ENCODE measurements at regions not wholly inside any gene's neighbourhood (a gene's known extent, or its start where the extent isn't known, plus 50 kb on each side); places are given as distances from the start of the nearest gene placed in this dataset.
"Not testable (repeated sequence)": the region's sequence is repeated elsewhere in the genome, so short reads cannot be mapped to it uniquely, and the experiment has no call there.

GRCh38 chr3:103227651-103228050, 792.8 kb downstream of the ZPLD1 start:
- Mint-ChIP-seq H3K36me3 (no peaks in the 10 kb centered on the region), H3K27me3 (ENCODE audit: low read depth in 2 of 2) (no peaks in the 10 kb centered on the region), H3K9me3 (peaks cover 4 to 6% of the 10 kb centered on the region in 2 donors), H3K4me1 (no peaks in the 10 kb centered on the region), H3K27ac (no peak overlapping the region), H3K4me3 (no peak overlapping the region)
- DNase-seq (no peak), ATAC-seq (no peak)
- no peak for TF ChIP-seq CTCF (IDR thresholded peaks at IDR 0.05)
- Histone ChIP-seq H3K9me3 (ENCODE audit: control insufficient read depth, insufficient read depth, low read length) (no peaks in the 10 kb centered on the region), H3K4me1 (ENCODE audit: control insufficient read depth, insufficient read depth, low read length) (no peaks in the 10 kb centered on the region), H3K4me3 (ENCODE audit: low read length) (no peak overlapping the region), H3K36me3 (ENCODE audit: control insufficient read depth, insufficient read depth, low read length) (no peaks in the 10 kb centered on the region), H3K27me3 (ENCODE audit: control insufficient read depth, insufficient read depth, low read length) (no peaks in the 10 kb centered on the region), H3K27ac (ENCODE audit: low read length) (no peak overlapping the region)
- intact Hi-C loops (cut with micrococcal nuclease) = no loop called here
- WGBS (ENCODE audit: insufficient coverage) = no CpG with 5 or more reads among the region's 4 CpGs

GRCh38 chr3:103247459-103247858, 812.6 kb downstream of the ZPLD1 start:
- DNase-seq (no peak), ATAC-seq (no peak)
- H3K36me3 ChIP-seq (ENCODE audit: control insufficient read depth, insufficient read depth, low read length) = no peaks in the 10 kb centered on the region
- no peaks in the 10 kb centered on the region for H3K4me1 Mint-ChIP-seq
- H3K4me1 ChIP-seq (ENCODE audit: control insufficient read depth, insufficient read depth, low read length) = no peaks in the 10 kb centered on the region
- H3K9me3 ChIP-seq (ENCODE audit: control insufficient read depth, insufficient read depth, low read length) = peaks cover 2% of the 10 kb centered on the region
- no peak for TF ChIP-seq CTCF (IDR thresholded peaks at IDR 0.05)
- H3K27me3 ChIP-seq (ENCODE audit: control insufficient read depth, insufficient read depth, low read length) = no peaks in the 10 kb centered on the region
- H3K27ac ChIP-seq (ENCODE audit: low read length) = no peak overlapping the region
- no peak overlapping the region for H3K4me3 Mint-ChIP-seq
- H3K27me3 Mint-ChIP-seq (ENCODE audit: low read depth in 2 of 2) = no peaks in the 10 kb centered on the region
- no peak overlapping the region for H3K27ac Mint-ChIP-seq
- no peaks in the 10 kb centered on the region for H3K36me3 Mint-ChIP-seq
- no peak overlapping the region for H3K4me3 ChIP-seq (ENCODE audit: low read length)
- H3K9me3 Mint-ChIP-seq = peaks cover 5 to 6% of the 10 kb centered on the region in 2 donors
- intact Hi-C loops (cut with micrococcal nuclease) = no loop called here

- intact Hi-C loops (cut with micrococcal nuclease); H3K9me3 Mint-ChIP-seq; ATAC-seq; H3K4me3 Mint-ChIP-seq; H3K4me3 ChIP-seq (ENCODE audit: low read length); H3K27me3 Mint-ChIP-seq (ENCODE audit: low read depth in 2 of 2); H3K9me3 ChIP-seq (ENCODE audit: control insufficient read depth, insufficient read depth, low read length); H3K27me3 ChIP-seq (ENCODE audit: control insufficient read depth, insufficient read depth, low read length); H3K36me3 Mint-ChIP-seq; H3K36me3 ChIP-seq (ENCODE audit: control insufficient read depth, insufficient read depth, low read length); DNase-seq; H3K4me1 ChIP-seq (ENCODE audit: control insufficient read depth, insufficient read depth, low read length); H3K27ac Mint-ChIP-seq; H3K4me1 Mint-ChIP-seq; H3K27ac ChIP-seq (ENCODE audit: low read length): not testable (repeated sequence)
- WGBS (ENCODE audit: insufficient coverage) = 95% methylated on average over 18 of the region's 24 CpGs
Measured at GRCh38 chr3:103254827-103255226, 820.0 kb downstream of the ZPLD1 start.

GRCh38 chr3:103269287-103269686, 834.5 kb downstream of the ZPLD1 start:
- no peaks in the 10 kb centered on the region for H3K27me3 Mint-ChIP-seq (ENCODE audit: low read depth in 2 of 2)
- no peaks in the 10 kb centered on the region for H3K4me1 Mint-ChIP-seq
- H3K4me3 Mint-ChIP-seq = no peak overlapping the region
- intact Hi-C loops (cut with micrococcal nuclease) = no loop called here
- DNase-seq (no peak), ATAC-seq (no peak)
- H3K9me3 Mint-ChIP-seq = peaks cover 2 to 9% of the 10 kb centered on the region in 2 donors
- H3K27ac Mint-ChIP-seq = no peak overlapping the region
- no peaks in the 10 kb centered on the region for H3K36me3 ChIP-seq (ENCODE audit: control insufficient read depth, insufficient read depth, low read length)
- H3K36me3 Mint-ChIP-seq = no peaks in the 10 kb centered on the region
- no peaks in the 10 kb centered on the region for H3K4me1 ChIP-seq (ENCODE audit: control insufficient read depth, insufficient read depth, low read length)
- no peaks in the 10 kb centered on the region for H3K9me3 ChIP-seq (ENCODE audit: control insufficient read depth, insufficient read depth, low read length)
- no peak overlapping the region for H3K27ac ChIP-seq (ENCODE audit: low read length)
- TF ChIP-seq CTCF (IDR thresholded peaks at IDR 0.05) = no peak
- no peak overlapping the region for H3K4me3 ChIP-seq (ENCODE audit: low read length)
- H3K27me3 ChIP-seq (ENCODE audit: control insufficient read depth, insufficient read depth, low read length) = no peaks in the 10 kb centered on the region
